Stimulated activated CD4-positive, alpha-beta T cell treated with anti-CD3 and anti-CD28 coated beads, TNF-alpha, amount 100 ng/mL, for 1 hour (primary cell): ENCODE measurements at regions not wholly inside any gene's neighbourhood (a gene's known extent, or its start where the extent isn't known, plus 50 kb on each side); places are given as distances from the start of the nearest gene placed in this dataset.

Source experiments
- DNase-seq, 3 donors: peaks; one replicate each; pipeline ENCODE4 v3.0.0-alpha.2; 2020; ENCODE audit warnings: low read depth in 3 of 3, low spot score in 1 of 3

- no peak for DNase-seq
These were observed 97.5 kb upstream of the MGMT start for GRCh38 chr10:129369566-129369965.

- DNase-seq, result no peak
These were observed 95.5 kb upstream of the MGMT start for GRCh38 chr10:129371541-129371940.

- no peak for DNase-seq
These were observed 94.9 kb upstream of the MGMT start for GRCh38 chr10:129372172-129372571.

- DNase-seq, result no peak
These were observed 93.8 kb upstream of the MGMT start for GRCh38 chr10:129373231-129373630.

GRCh38 chr10:129373718-129374117, 93.3 kb upstream of the MGMT start:
- no peak for DNase-seq

- DNase-seq, result no peak
These were observed 91.9 kb upstream of the MGMT start for GRCh38 chr10:129375171-129375570.

GRCh38 chr10:129375912-129376311, 91.1 kb upstream of the MGMT start:
- DNase-seq, result no peak

GRCh38 chr10:129380279-129380678, 86.8 kb upstream of the MGMT start:
- no peak for DNase-seq

- DNase-seq, result no peak
These were observed 85.3 kb upstream of the MGMT start for GRCh38 chr10:129381741-129382140.

GRCh38 chr10:129382401-129382800, 84.6 kb upstream of the MGMT start:
- no peak for DNase-seq

GRCh38 chr10:129383651-129384050, 83.4 kb upstream of the MGMT start:
- DNase-seq, result no peak

- no peak for DNase-seq
These were observed 81.4 kb upstream of the MGMT start for GRCh38 chr10:129385600-129385999.

- no peak for DNase-seq
These were observed 80.4 kb upstream of the MGMT start for GRCh38 chr10:129386415-129387257.

- no peak for DNase-seq
These were observed 79.8 kb upstream of the MGMT start for GRCh38 chr10:129387258-129387525.

- no peak for DNase-seq
These were observed 78.6 kb upstream of the MGMT start for GRCh38 chr10:129388435-129388834.

- DNase-seq, result no peak
These were observed 77.8 kb upstream of the MGMT start for GRCh38 chr10:129389194-129389593.

- no peak for DNase-seq
These were observed 76.9 kb upstream of the MGMT start for GRCh38 chr10:129390147-129390546.

- no peak for DNase-seq
These were observed 76.3 kb upstream of the MGMT start for GRCh38 chr10:129390726-129391125.

GRCh38 chr10:129391464-129391863, 75.6 kb upstream of the MGMT start:
- no peak for DNase-seq

- no peak for DNase-seq
These were observed 74.2 kb upstream of the MGMT start for GRCh38 chr10:129392855-129393254.

GRCh38 chr10:129393812-129394211, 73.2 kb upstream of the MGMT start:
- DNase-seq, result no peak

- no peak for DNase-seq
These were observed 72.3 kb upstream of the MGMT start for GRCh38 chr10:129394518-129395328.
